ENCODE measurements at regions not wholly inside any gene's neighbourhood (a gene's known extent, or its start where the extent isn't known, plus 50 kb on each side); places are given as distances from the start of the nearest gene placed in this dataset.

- TF ChIP-seq CTCF (conservative IDR thresholded peaks at IDR 0.05; ENCODE audit: control insufficient read depth, insufficient read depth, low read depth, low read length): no peak
- no peak for DNase-seq (ENCODE audit: low read depth)
- no peak overlapping the region for H3K4me3 ChIP-seq (ENCODE audit: control insufficient read depth, low read depth, low read length)
Observed at GRCh38 chr7:41891950-41892349, 189.1 kb upstream of the INHBA start.

GRCh38 chr7:41890631-41891274, 187.9 kb upstream of the INHBA start:
- H3K4me3 ChIP-seq (ENCODE audit: control insufficient read depth, low read depth, low read length): no peak overlapping the region
- DNase-seq (ENCODE audit: low read depth): peak; percentile 57
- TF ChIP-seq CTCF (conservative IDR thresholded peaks at IDR 0.05; ENCODE audit: control insufficient read depth, insufficient read depth, low read depth, low read length): no peak

GRCh38 chr7:41889472-41889871, 186.6 kb upstream of the INHBA start:
- no peak for TF ChIP-seq CTCF (conservative IDR thresholded peaks at IDR 0.05; ENCODE audit: control insufficient read depth, insufficient read depth, low read depth, low read length)
- peak; percentile 60 for DNase-seq (ENCODE audit: low read depth)

GRCh38 chr7:41889040-41889439, 186.2 kb upstream of the INHBA start:
- no peak for DNase-seq (ENCODE audit: low read depth)
- TF ChIP-seq CTCF (conservative IDR thresholded peaks at IDR 0.05; ENCODE audit: control insufficient read depth, insufficient read depth, low read depth, low read length): no peak
- no peak overlapping the region for H3K4me3 ChIP-seq (ENCODE audit: control insufficient read depth, low read depth, low read length)

More at GRCh38 chr7:41889472-41889871, 186.6 kb upstream of the INHBA start:
- no peak overlapping the region for H3K4me3 ChIP-seq (ENCODE audit: control insufficient read depth, low read depth, low read length)

GRCh38 chr7:41887416-41887815, 184.5 kb upstream of the INHBA start:
- no peak for TF ChIP-seq CTCF (conservative IDR thresholded peaks at IDR 0.05; ENCODE audit: control insufficient read depth, insufficient read depth, low read depth, low read length)
- no peak for DNase-seq (ENCODE audit: low read depth)

GRCh38 chr7:41886901-41887311, 184.0 kb upstream of the INHBA start:
- TF ChIP-seq CTCF (conservative IDR thresholded peaks at IDR 0.05; ENCODE audit: control insufficient read depth, insufficient read depth, low read depth, low read length): peak; percentile 57
- DNase-seq (ENCODE audit: low read depth): peak; percentile 97
- no peak overlapping the region for H3K4me3 ChIP-seq (ENCODE audit: control insufficient read depth, low read depth, low read length)

More at GRCh38 chr7:41887416-41887815, 184.5 kb upstream of the INHBA start:
- no peak overlapping the region for H3K4me3 ChIP-seq (ENCODE audit: control insufficient read depth, low read depth, low read length)

Measured in fibroblast of mammary gland (primary cell).